ENCODE measurements at regions not wholly inside any gene's neighbourhood (a gene's known extent, or its start where the extent isn't known, plus 50 kb on each side); places are given as distances from the start of the nearest gene placed in this dataset.
A peak's percentile ranks its signal among the peaks of the same experiment; 100 is the strongest.

DNA sequence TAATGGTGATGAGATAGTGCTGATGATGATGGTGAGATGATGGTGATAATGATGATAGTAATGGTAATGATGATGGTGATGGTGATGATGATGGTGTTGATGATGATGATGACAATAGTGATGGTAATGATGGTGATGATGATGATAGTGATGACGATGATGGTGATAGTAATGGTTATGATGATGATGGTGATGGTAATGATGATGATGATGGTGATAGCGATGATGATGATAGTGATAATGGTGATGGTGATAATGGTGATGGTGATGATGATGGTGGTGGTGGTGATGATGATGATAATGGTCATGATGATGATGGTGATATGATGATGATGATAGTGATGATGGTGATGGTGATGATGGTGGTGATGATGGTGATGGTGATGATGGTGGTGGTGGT, 384.6 kb downstream of the MATN1 start:
- peak; percentile 13 for FAIRE-seq
- no peak for DNase-seq (ENCODE audit: low read depth, low spot score)
- Histone ChIP-seq H3K9me3 (replicated peaks; ENCODE audit: control insufficient read depth, insufficient read depth, low read length) (no peaks in the 10 kb centered on the region), H3K4me1 (ENCODE audit: control insufficient read depth, insufficient read depth, low read length) (no peaks in the 10 kb centered on the region), H2AFZ (ENCODE audit: control insufficient read depth, low read depth, low read length) (no peak overlapping the region), H3K4me2 (ENCODE audit: control insufficient read depth, insufficient read depth) (no peak overlapping the region), H4K20me1 (ENCODE audit: control insufficient read depth, insufficient read depth) (no peaks in the 10 kb centered on the region), H3K27me3 (replicated peaks in 1 of 2; ENCODE audit: control insufficient read depth in 2 of 2, insufficient read depth in 2 of 2, low read length in 1 of 2) (peaks cover 0 to 5% of the 10 kb centered on the region in 2 experiments; a peak in 2 of 4 replicates), H3K79me2 (ENCODE audit: control insufficient read depth, insufficient read depth, low read length) (no peaks in the 10 kb centered on the region), H3K27ac (ENCODE audit: control insufficient read depth, insufficient read depth) (no peak overlapping the region), H3K9ac (ENCODE audit: control insufficient read depth, insufficient read depth, low read length) (no peak overlapping the region), H3K36me3 (ENCODE audit: control insufficient read depth in 2 of 2, insufficient read depth in 2 of 2, low read length in 1 of 2) (no peaks in the 10 kb centered on the region), H3K4me3 (no peak overlapping the region)
- ChIA-PET POLR2A (no interaction called here), CTCF (no interaction called here), SMC1A (ENCODE audit: uncharacterized antibody, unreplicated experiment) (no interaction called here), RAD21 (ENCODE audit: unreplicated experiment) (no interaction called here)
- in situ Hi-C loops (cut with MboI): no loop called here
- intact Hi-C loops (cut with micrococcal nuclease; ENCODE audit: unreplicated experiment): no loop called here
- BruUV-seq (replicated peaks): no TSS peak
- ATAC-seq: no peak
- TF ChIP-seq ASH2L (IDR thresholded peaks at IDR 0.05; ENCODE audit: borderline replicate concordance, low read depth) (no peak), TARDBP (IDR thresholded peaks at IDR 0.05; ENCODE audit: borderline replicate concordance) (no peak), ATF7 (IDR thresholded peaks at IDR 0.05; ENCODE audit: low read depth) (no peak)
- TF ChIP-seq, protein P1, sequence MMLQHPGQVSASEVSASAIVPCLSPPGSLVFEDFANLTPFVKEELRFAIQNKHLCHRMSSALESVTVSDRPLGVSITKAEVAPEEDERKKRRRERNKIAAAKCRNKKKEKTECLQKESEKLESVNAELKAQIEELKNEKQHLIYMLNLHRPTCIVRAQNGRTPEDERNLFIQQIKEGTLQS (IDR thresholded peaks at IDR 0.05; ENCODE audit: borderline replicate concordance, extremely low read depth, low read depth, low read length): no peak
- TF ChIP-seq, protein P2, sequence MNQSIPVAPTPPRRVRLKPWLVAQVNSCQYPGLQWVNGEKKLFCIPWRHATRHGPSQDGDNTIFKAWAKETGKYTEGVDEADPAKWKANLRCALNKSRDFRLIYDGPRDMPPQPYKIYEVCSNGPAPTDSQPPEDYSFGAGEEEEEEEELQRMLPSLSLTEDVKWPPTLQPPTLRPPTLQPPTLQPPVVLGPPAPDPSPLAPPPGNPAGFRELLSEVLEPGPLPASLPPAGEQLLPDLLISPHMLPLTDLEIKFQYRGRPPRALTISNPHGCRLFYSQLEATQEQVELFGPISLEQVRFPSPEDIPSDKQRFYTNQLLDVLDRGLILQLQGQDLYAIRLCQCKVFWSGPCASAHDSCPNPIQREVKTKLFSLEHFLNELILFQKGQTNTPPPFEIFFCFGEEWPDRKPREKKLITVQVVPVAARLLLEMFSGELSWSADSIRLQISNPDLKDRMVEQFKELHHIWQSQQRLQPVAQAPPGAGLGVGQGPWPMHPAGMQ (IDR thresholded peaks at IDR 0.05; ENCODE audit: borderline replicate concordance): 0 out of 2 replicates have a peak, but pooled peaks have one; percentile 27
- 0% methylated on average over 2 of the region's 2 CpGs for WGBS (ENCODE audit: insufficient coverage, insufficient replicate concordance, low lambda C conversion rate, missing lambda C conversion rate)

DNA sequence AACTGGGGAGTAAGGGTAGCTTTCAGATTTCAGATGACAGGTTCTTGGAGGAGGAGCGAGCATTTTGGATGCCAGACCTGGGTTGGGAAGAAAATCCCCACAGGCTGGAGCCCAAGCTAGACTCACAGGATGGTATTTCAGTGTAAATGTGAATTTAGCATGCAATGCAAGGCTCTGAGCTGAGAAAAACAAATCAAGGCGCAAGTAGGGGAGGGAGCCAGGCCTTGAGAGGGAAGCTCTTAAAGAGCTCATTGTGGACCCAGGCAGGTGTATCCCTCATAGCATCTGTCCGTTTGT, 386.1 kb downstream of the MATN1 start:
- ChIA-PET CTCF (no interaction called here), SMC1A (ENCODE audit: uncharacterized antibody, unreplicated experiment) (no interaction called here), RAD21 (ENCODE audit: unreplicated experiment) (no interaction called here), POLR2A (no interaction called here)
- Histone ChIP-seq H3K79me2 (ENCODE audit: control insufficient read depth, insufficient read depth, low read length) (no peaks in the 10 kb centered on the region), H3K27ac (ENCODE audit: control insufficient read depth, insufficient read depth) (no peak overlapping the region), H3K4me2 (ENCODE audit: control insufficient read depth, insufficient read depth) (no peak overlapping the region), H4K20me1 (ENCODE audit: control insufficient read depth, insufficient read depth) (no peaks in the 10 kb centered on the region), H3K4me3 (no peak overlapping the region), H3K27me3 (replicated peaks in 1 of 2; ENCODE audit: control insufficient read depth in 2 of 2, insufficient read depth in 2 of 2, low read length in 1 of 2) (no peaks in the 10 kb centered on the region; a peak in 1 of 4 replicates), H2AFZ (ENCODE audit: control insufficient read depth, low read depth, low read length) (no peak overlapping the region), H3K4me1 (ENCODE audit: control insufficient read depth, insufficient read depth, low read length) (no peaks in the 10 kb centered on the region), H3K9me3 (replicated peaks; ENCODE audit: control insufficient read depth, insufficient read depth, low read length) (no peaks in the 10 kb centered on the region), H3K9ac (ENCODE audit: control insufficient read depth, insufficient read depth, low read length) (no peak overlapping the region), H3K36me3 (ENCODE audit: control insufficient read depth in 2 of 2, insufficient read depth in 2 of 2, low read length in 1 of 2) (no peaks in the 10 kb centered on the region)
- no peak for DNase-seq (ENCODE audit: low read depth, low spot score)
- WGBS (ENCODE audit: insufficient coverage, insufficient replicate concordance, low lambda C conversion rate, missing lambda C conversion rate): 15% methylated on average over 3 of the region's 3 CpGs
- no TSS peak for BruUV-seq (replicated peaks)
- no peak for ATAC-seq
- intact Hi-C loops (cut with micrococcal nuclease; ENCODE audit: unreplicated experiment): no loop called here
- FAIRE-seq: no peak
- in situ Hi-C loops (cut with MboI): no loop called here
- TF ChIP-seq HDAC6 (IDR thresholded peaks at IDR 0.05; ENCODE audit: unreplicated experiment) (no peak), BACH1 (IDR thresholded peaks at IDR 0.05; ENCODE audit: borderline replicate concordance) (no peak), ZNF217 (IDR thresholded peaks at IDR 0.05) (no peak), IKZF1 (conservative IDR thresholded peaks at IDR 0.05) (no peak), ATF7 (IDR thresholded peaks at IDR 0.05; ENCODE audit: low read depth) (no peak), NRF1 (conservative IDR thresholded peaks at IDR 0.05; ENCODE audit: low read depth, low read length) (no peak), ZNF274 (IDR thresholded peaks at IDR 0.05; ENCODE audit: insufficient read depth, insufficient read length) (no peak)
- TF ChIP-seq, protein P1 (IDR thresholded peaks at IDR 0.05; ENCODE audit: borderline replicate concordance, extremely low read depth, low read depth, low read length): no peak
- TF ChIP-seq, protein P3, sequence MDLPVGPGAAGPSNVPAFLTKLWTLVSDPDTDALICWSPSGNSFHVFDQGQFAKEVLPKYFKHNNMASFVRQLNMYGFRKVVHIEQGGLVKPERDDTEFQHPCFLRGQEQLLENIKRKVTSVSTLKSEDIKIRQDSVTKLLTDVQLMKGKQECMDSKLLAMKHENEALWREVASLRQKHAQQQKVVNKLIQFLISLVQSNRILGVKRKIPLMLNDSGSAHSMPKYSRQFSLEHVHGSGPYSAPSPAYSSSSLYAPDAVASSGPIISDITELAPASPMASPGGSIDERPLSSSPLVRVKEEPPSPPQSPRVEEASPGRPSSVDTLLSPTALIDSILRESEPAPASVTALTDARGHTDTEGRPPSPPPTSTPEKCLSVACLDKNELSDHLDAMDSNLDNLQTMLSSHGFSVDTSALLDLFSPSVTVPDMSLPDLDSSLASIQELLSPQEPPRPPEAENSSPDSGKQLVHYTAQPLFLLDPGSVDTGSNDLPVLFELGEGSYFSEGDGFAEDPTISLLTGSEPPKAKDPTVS (IDR thresholded peaks at IDR 0.05; ENCODE audit: low read depth, low read length): no peak
